AG04450 (cell line): ENCODE measurements at regions not wholly inside any gene's neighbourhood (a gene's known extent, or its start where the extent isn't known, plus 50 kb on each side); places are given as distances from the start of the nearest gene placed in this dataset.

Experiments used
- CTCF ChIA-PET: fragments of 300-600, 350-600 bp; formaldehyde crosslinking; extraction: SDS; loops from one replicate; lab custom pipeline; 2022; ENCODE audit warnings: antibody characterized with exemption, inconsistent platforms; lab: Charles Lee
- POLR2A ChIA-PET: fragments of 350-600 bp; formaldehyde crosslinking; extraction: SDS; loops from one replicate; lab custom pipeline; 2021; ENCODE audit warnings: antibody characterized with exemption, inconsistent platforms; lab: Yijun Ruan, JAX
- DNase-seq: peaks from one replicate; pipeline ENCODE4 v3.0.0-alpha.2; 2011; ENCODE audit warnings: low read depth, low spot score
- H3K27ac ChIP-seq: one replicate; pipeline ENCODE4 v1.5.1; 2012; ENCODE audit warnings: low read depth, low read length, control low read depth
- H3K27me3 ChIP-seq: one replicate; pipeline ENCODE4 v1.6.0; 2012; ENCODE audit warnings: low read length; ENCODE audit not compliant: control insufficient read depth, insufficient read depth
- H3K4me3 ChIP-seq: 2 replicates; pipeline ENCODE4 v1.5.1; 2011; ENCODE audit warnings: mild to moderate bottlenecking, low read depth, low read length, control low read depth
- H3K9me3 ChIP-seq: 2 replicates; pipeline ENCODE4 v1.5.1; 2012; ENCODE audit warnings: low read length; ENCODE audit not compliant: control insufficient read depth, insufficient read depth
- CTCF ChIP-seq: IDR thresholded peaks from 2 replicates; pipeline ENCODE4 v1.5.1; 2011; ENCODE audit warnings: low read depth, low read length, control low read depth, inconsistent platforms

GRCh38 chr1:70819785-70820184 is 227.8 kb downstream of the PTGER3 start:
- ChIA-PET POLR2A (no interaction called here), CTCF (no interaction called here)
- DNase-seq, result no peak
- no peaks in the 10 kb centered on the region for H3K9me3 ChIP-seq
- no peak overlapping the region for H3K27ac ChIP-seq
- no peak for TF ChIP-seq CTCF
- H3K27me3 ChIP-seq, result no peaks in the 10 kb centered on the region
- no peak overlapping the region for H3K4me3 ChIP-seq

- no peak overlapping the region for H3K4me3 ChIP-seq
- no peaks in the 10 kb centered on the region for H3K27me3 ChIP-seq
- ChIA-PET CTCF (no interaction called here), POLR2A (no interaction called here)
- H3K27ac ChIP-seq, result no peak overlapping the region
- DNase-seq, result no peak
- TF ChIP-seq CTCF, result no peak
- no peaks in the 10 kb centered on the region for H3K9me3 ChIP-seq
Measured at GRCh38 chr1:70820396-70820795, 227.2 kb downstream of the PTGER3 start.

GRCh38 chr1:70820995-70821394 is 226.6 kb downstream of the PTGER3 start:
- Histone ChIP-seq H3K27ac (no peak overlapping the region), H3K27me3 (no peaks in the 10 kb centered on the region), H3K4me3 (no peak overlapping the region), H3K9me3 (no peaks in the 10 kb centered on the region)
- no peak for TF ChIP-seq CTCF
- CTCF ChIA-PET, result no interaction called here
- no peak for DNase-seq
- POLR2A ChIA-PET, result no interaction called here

- ChIA-PET CTCF (no interaction called here), POLR2A (no interaction called here)
- H3K4me3 ChIP-seq, result no peak overlapping the region
- no peak for TF ChIP-seq CTCF
- H3K27ac ChIP-seq, result no peak overlapping the region
- H3K27me3 ChIP-seq, result no peaks in the 10 kb centered on the region
- no peak for DNase-seq
- H3K9me3 ChIP-seq, result no peaks in the 10 kb centered on the region
Measured at GRCh38 chr1:70826428-70826827, 221.2 kb downstream of the PTGER3 start.

- ChIA-PET POLR2A (no interaction called here), CTCF (no interaction called here)
- Histone ChIP-seq H3K27me3 (no peaks in the 10 kb centered on the region), H3K9me3 (no peaks in the 10 kb centered on the region), H3K27ac (no peak overlapping the region), H3K4me3 (no peak overlapping the region)
- no peak for DNase-seq
- TF ChIP-seq CTCF, result no peak
Measured at GRCh38 chr1:70827030-70827429, 220.6 kb downstream of the PTGER3 start.
